ENCODE measurements at regions not wholly inside any gene's neighbourhood (a gene's known extent, or its start where the extent isn't known, plus 50 kb on each side); places are given as distances from the start of the nearest gene placed in this dataset.

DNA sequence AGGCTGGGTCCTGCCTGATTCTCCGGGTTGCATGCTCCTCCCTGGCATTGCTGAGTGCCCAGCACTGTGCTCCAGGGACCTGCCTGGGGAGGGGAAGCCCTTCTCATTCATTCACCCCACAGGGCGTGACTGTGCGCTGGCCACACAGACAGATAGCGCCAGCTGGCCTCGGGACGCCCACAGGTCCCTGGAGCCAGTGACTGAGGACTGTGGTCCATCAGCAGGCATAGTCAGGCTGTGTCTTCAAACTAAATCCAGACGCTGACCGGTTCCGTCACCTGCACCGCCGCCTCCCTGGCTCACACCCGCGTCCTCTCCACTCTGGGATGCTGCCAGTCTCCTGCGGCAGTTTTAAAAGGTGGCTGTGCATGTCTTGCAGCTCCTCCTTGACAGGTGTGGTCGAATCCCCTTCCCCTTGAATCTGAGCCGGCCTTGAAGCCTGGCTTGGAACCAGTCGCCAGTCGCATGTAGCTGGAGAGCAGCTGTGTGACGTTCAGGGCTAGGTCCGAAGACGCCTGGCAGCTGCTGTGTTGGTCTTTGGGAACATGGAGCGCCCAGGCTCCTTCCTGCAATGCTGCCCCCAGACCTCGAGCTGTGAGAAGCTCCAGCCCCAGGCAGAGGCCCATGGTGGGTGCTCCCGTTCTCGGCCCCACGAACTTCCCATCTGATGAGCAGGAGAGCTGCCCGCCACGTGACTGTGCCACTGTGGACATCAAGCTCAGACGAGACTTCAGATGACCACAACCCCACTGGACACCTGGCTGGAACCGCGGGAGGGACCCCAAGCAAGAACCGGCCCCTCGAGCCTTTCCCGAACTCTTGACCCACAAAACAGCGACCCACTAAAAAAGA lies 94.1 kb downstream of the ADRA2C start:
- TF ChIP-seq, protein P1, sequence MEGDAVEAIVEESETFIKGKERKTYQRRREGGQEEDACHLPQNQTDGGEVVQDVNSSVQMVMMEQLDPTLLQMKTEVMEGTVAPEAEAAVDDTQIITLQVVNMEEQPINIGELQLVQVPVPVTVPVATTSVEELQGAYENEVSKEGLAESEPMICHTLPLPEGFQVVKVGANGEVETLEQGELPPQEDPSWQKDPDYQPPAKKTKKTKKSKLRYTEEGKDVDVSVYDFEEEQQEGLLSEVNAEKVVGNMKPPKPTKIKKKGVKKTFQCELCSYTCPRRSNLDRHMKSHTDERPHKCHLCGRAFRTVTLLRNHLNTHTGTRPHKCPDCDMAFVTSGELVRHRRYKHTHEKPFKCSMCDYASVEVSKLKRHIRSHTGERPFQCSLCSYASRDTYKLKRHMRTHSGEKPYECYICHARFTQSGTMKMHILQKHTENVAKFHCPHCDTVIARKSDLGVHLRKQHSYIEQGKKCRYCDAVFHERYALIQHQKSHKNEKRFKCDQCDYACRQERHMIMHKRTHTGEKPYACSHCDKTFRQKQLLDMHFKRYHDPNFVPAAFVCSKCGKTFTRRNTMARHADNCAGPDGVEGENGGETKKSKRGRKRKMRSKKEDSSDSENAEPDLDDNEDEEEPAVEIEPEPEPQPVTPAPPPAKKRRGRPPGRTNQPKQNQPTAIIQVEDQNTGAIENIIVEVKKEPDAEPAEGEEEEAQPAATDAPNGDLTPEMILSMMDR (IDR thresholded peaks at IDR 0.05): no peak
- TF ChIP-seq POLR2AphosphoS5 (IDR thresholded peaks at IDR 0.05) (no peak), POLR2A (IDR thresholded peaks at IDR 0.05) (no peak)
- Histone ChIP-seq H3K36me3 (no peaks in the 10 kb centered on the region), H3K27ac (no peak overlapping the region), H3K9me3 (no peaks in the 10 kb centered on the region), H3K27me3 (replicated peaks; ENCODE audit: insufficient read depth) (peaks cover 11% of the 10 kb centered on the region), H3K4me1 (replicated peaks) (no peaks in the 10 kb centered on the region), H3K4me3 (no peak overlapping the region)
- 62% methylated on average over 33 of the region's 35 CpGs for WGBS
- DNase-seq (ENCODE audit: low spot score): no peak
- intact Hi-C loops (cut with DNase I): no loop called here

DNA sequence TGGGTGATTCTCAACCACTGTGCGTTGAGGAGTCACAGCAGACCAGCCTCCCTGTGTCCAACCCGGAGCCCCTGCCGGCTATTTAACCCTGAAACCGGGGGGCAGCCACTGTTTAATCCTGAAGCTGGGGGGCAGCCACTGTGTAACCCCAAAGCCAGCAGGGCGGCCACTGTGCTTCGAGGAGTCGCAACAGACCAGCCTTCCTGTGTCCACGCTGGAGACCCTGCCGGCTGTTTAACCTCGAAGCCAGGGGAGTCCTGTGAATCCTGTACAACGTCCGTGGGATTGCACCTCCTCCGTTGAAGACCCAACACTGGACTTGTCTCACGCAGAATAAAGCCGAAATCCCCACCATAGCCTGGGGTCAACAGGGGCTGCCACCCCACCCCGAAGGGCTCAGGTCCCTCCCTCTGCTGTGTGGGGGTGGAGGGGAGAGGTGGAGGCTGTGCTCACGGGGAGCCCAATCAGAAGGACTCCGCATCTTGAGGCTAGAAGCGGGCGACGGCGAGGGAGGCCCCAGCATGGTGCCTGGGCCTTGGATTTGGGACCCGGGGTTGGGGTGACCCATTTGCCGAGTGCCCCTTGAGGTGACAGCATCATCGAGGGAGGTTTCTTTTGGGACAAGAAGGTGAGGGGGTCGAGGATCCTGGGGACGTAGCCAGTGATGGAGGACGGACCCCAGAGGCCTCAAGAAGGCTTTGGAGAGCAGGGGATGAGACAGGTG lies 94.9 kb downstream of the ADRA2C start:
- no peak for TF ChIP-seq POLR2AphosphoS5 (IDR thresholded peaks at IDR 0.05)
- TF ChIP-seq, protein P1 (IDR thresholded peaks at IDR 0.05): no peak
- TF ChIP-seq POLR2A (IDR thresholded peaks at IDR 0.05): no peak
- Histone ChIP-seq H3K27me3 (replicated peaks; ENCODE audit: insufficient read depth) (peaks cover 11% of the 10 kb centered on the region), H3K27ac (no peak overlapping the region), H3K9me3 (no peaks in the 10 kb centered on the region), H3K4me3 (no peak overlapping the region), H3K4me1 (replicated peaks) (no peaks in the 10 kb centered on the region), H3K36me3 (no peaks in the 10 kb centered on the region)
- intact Hi-C loops (cut with DNase I): no loop called here
- no peak for DNase-seq (ENCODE audit: low spot score)
- 82% methylated on average over 28 of the region's 28 CpGs for WGBS

DNA sequence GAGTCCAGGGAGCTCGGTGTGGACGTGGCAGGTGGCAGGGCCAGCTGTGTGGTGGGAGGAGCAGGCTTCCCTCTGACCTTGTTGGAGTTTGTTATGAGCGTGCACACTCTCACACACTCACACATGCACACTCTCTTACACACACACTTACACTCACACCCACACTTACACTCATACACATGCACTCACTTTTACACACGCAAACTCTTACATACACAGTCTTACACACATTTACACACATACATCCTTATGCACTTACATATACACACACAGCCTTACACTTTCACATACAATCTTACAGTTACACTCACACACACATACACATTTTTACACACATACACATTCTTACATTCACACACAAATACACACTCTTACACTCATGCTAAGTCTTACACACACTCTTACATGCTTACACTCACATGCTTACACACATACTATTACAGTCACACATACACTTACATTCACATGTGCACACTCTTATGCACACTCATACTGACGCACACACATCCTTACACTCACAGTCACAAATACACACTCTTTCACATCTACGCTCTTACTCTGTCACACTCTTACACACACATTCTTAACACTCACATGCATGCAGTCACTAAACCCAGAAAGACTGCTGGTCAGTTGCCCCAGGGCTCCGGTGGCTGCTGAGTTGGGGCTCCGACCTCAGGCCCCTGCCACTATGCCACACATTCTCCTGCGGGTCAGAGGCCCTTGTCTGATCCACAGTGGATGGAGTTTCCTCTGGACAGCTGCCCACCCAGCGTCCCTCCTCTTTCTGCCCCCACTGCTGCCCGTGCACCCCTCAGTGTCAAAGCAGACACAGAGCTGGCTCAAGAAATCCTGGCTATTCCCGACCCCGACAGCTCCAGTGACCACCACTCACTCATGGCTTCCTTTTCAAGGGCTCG lies 95.8 kb downstream of the ADRA2C start:
- intact Hi-C loops (cut with DNase I): no loop called here
- TF ChIP-seq POLR2AphosphoS5 (IDR thresholded peaks at IDR 0.05) (no peak), POLR2A (IDR thresholded peaks at IDR 0.05) (no peak)
- TF ChIP-seq, protein P1 (IDR thresholded peaks at IDR 0.05): no peak
- Histone ChIP-seq H3K4me1 (replicated peaks) (no peaks in the 10 kb centered on the region), H3K9me3 (no peaks in the 10 kb centered on the region), H3K36me3 (no peaks in the 10 kb centered on the region), H3K27ac (no peak overlapping the region), H3K4me3 (no peak overlapping the region), H3K27me3 (replicated peaks; ENCODE audit: insufficient read depth) (peaks cover 11% of the 10 kb centered on the region)
- 65% methylated on average over 14 of the region's 14 CpGs for WGBS
- DNase-seq (ENCODE audit: low spot score): no peak

DNA sequence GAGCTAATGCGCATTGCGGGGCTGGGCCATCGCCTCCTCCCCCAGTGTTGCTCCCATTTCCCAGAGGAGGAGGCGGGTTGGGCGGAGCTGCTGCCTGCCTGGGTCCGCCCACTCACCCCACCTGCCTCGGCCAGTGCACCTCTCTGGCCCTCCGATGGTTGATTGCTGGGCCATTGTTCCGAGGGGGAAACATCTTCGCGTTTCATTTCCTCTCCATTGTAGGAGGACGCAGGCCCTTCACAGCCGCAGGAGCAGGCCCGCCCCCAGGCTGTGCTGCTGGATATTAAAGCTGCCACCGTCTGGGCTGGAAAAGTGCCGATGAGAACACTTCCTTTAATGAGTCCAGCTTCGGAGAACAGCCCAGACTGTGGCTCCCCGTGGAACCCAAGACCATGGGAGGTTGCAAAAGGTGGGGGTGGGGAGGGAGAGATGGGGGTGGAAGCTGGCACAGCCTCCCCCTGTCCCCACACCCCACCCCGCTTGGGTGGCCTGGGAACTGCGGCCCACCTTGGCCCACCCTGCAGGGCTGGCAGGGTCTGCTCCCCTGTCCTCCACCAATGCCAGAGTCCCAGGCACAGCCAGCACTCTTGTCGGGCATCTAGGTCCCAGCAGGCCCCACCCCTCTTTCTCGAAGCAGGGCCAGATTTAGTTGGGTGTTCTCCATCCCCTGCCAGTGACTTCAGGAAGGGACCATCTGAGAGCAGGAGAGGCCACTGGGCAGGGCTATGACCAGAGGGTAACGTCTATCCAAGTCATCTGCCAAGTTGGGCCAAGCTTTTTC lies 96.6 kb downstream of the ADRA2C start:
- peaks cover 11% of the 10 kb centered on the region for H3K27me3 ChIP-seq (replicated peaks; ENCODE audit: insufficient read depth)

More for the DNA sequence above, 96.6 kb downstream of the ADRA2C start:
- DNase-seq (ENCODE audit: low spot score): no peak
- TF ChIP-seq POLR2AphosphoS5 (IDR thresholded peaks at IDR 0.05) (no peak), POLR2A (IDR thresholded peaks at IDR 0.05) (no peak)
- TF ChIP-seq, protein P1 (IDR thresholded peaks at IDR 0.05): no peak
- intact Hi-C loops (cut with DNase I): no loop called here
- no peaks in the 10 kb centered on the region for H3K36me3 ChIP-seq
- H3K4me1 ChIP-seq (replicated peaks): no peaks in the 10 kb centered on the region
- 26% methylated on average over 23 of the region's 23 CpGs for whole genome bisulfite sequencing
- no peak overlapping the region for H3K4me3 ChIP-seq
- no peak overlapping the region for H3K27ac ChIP-seq
- no peaks in the 10 kb centered on the region for H3K9me3 ChIP-seq

Measured in prostate gland (tissue), 2 donors.